Pancreas (tissue), 10 donors: ENCODE measurements at regions not wholly inside any gene's neighbourhood (a gene's known extent, or its start where the extent isn't known, plus 50 kb on each side); places are given as distances from the start of the nearest gene placed in this dataset.
A peak's percentile ranks its signal among the peaks of the same experiment; 100 is the strongest.

Experiments used
- ATAC-seq, 4 donors: fragments of 200-7000 bp; cut with Tn5 transposase; one replicate each; pipeline versions ENCODE4 v1.8.0 to v1.9.1; 2020; ENCODE audit warnings: mild to moderate bottlenecking in 4 of 4, moderate library complexity in 4 of 4
- DNase-seq, 6 donors: peaks; one replicate each; pipeline ENCODE4 v3.0.0-alpha.2; 2020
- FAIRE-seq: peaks from 2 replicates; lab custom pipeline; 2012; peaks lifted over from hg19 to GRCh38; lab: Jason Lieb, UNC
- H3K27ac ChIP-seq, 4 donors: fragments of 200-600 bp; sonication (generic); 1 replicate in 3 of 4; 2 replicates in 1 of 4; pipeline versions ENCODE4 v1.5.0 to v1.8.0; 2020
- H3K27me3 ChIP-seq, 4 donors: fragments of 200-600 bp; one replicate each; pipeline ENCODE4 v1.8.0; 2021
- H3K36me3 ChIP-seq, 3 donors: fragments of 200-600 bp; sonication (generic) in 1 of 3; one replicate each; pipeline versions ENCODE4 v1.5.0 to v1.8.0; 2020 to 2021
- H3K4me1 ChIP-seq, 3 donors: fragments of 200-600 bp; one replicate each; pipeline ENCODE4 v1.8.0; 2021
- H3K4me3 ChIP-seq, 4 donors: fragments of 200-600 bp; sonication (generic) in 2 of 4; one replicate each; pipeline versions ENCODE4 v1.5.0 to v1.8.0; 2020 to 2021
- H3K9me3 ChIP-seq, 4 donors: fragments of 200-600 bp; one replicate each; pipeline ENCODE4 v1.8.0; 2021
- WGBS, 2 donors: extraction: QIAGEN DNeasy Blood & Tissue Kit; methylation state at CpG; one replicate each; pipeline ENCODE4 v1.1.7; 2013; 5-methylcytosine and 5-hydroxymethylcytosine counted together
- intact Hi-C, 3 donors: fragments of 100-400 bp; cut with DNase I; formaldehyde crosslinking; loops; one replicate each; pipeline versions ENCODE4 v1.11.1 to v1.14.2; 2022
- TF ChIP-seq, protein P1 (sequence below), 4 donors: fragments of 200-600 bp; sonication (generic) in 3 of 4; IDR thresholded peaks; one replicate each; pipeline versions ENCODE4 v1.5.0 to v1.8.0; 2021; ENCODE audit warnings: antibody characterized with exemption in 4 of 4
- donor health status: healthy with polysubstance abuse.
- donor health status: DM: no; HTN: no; CAD: no; lungs with moderate emphysema.
- donor health status: DM: no; HTN: no; CAD: no.
- donor health status: control.
- donor health status: control.
- donor health status: Bipolar disorder and iron deficiency.
- donor health status: DM: yes; HTN: yes; CAD: no.
- donor health status: DM: no; HTN: no; CAD: no.
- donor health status: DM: no; HTN: no; CAD: no.
- donor health status: DM: yes; HTN: yes; CAD: no.

DNA sequence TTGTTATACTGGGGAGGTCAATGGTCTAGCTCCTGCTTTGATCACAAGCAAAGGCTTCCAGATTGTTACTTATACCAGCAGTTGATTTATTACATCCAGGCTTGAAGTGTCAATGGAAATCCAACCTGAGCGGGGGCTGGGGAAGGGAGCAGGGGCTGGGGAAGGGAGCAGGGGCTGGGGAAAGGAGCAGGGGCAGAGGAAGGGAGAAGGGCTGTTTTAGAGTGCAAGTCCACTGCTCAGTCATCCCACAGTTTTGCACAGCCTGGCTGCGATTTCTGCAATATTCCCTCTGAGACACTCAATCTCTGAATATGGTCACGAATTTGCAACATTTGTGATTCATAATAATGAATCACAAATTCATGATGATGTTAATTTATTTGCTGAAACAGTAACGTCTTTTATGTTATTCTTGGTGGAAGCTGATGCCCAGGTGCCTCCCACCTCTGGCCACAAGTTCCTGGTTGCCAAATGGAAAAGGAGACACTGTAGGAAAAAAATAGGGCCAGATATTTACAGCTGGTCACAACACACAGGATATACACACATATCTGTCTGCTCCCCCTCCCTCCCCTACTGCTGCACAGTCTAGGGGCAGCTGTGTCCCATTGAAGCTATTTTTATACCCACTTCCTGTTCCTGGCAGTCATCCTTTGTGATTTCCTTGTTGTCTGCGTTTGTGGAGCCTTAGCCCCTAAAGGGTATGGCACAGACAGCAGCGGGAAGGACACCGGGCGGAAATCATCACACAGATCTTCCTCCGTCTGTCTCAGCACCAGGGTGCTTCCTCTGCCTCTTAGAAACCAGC, 325.1 kb downstream of the GADD45G start:
- H3K36me3 ChIP-seq, result no peaks in the 10 kb centered on the region
- ATAC-seq, result peak in 3 of 4 donors; percentile 45 to 52 (median 51)
- no peaks in the 10 kb centered on the region for H3K27me3 ChIP-seq
- H3K27ac ChIP-seq, result no peak overlapping the region
- TF ChIP-seq, protein P1, sequence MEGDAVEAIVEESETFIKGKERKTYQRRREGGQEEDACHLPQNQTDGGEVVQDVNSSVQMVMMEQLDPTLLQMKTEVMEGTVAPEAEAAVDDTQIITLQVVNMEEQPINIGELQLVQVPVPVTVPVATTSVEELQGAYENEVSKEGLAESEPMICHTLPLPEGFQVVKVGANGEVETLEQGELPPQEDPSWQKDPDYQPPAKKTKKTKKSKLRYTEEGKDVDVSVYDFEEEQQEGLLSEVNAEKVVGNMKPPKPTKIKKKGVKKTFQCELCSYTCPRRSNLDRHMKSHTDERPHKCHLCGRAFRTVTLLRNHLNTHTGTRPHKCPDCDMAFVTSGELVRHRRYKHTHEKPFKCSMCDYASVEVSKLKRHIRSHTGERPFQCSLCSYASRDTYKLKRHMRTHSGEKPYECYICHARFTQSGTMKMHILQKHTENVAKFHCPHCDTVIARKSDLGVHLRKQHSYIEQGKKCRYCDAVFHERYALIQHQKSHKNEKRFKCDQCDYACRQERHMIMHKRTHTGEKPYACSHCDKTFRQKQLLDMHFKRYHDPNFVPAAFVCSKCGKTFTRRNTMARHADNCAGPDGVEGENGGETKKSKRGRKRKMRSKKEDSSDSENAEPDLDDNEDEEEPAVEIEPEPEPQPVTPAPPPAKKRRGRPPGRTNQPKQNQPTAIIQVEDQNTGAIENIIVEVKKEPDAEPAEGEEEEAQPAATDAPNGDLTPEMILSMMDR (IDR thresholded peaks at IDR 0.05), result no peak
- no peaks in the 10 kb centered on the region for H3K9me3 ChIP-seq
- DNase-seq, result no peak
- peaks cover 0 to 12% (median 11%) of the 10 kb centered on the region in 3 donors for H3K4me1 ChIP-seq
- H3K4me3 ChIP-seq, result no peak overlapping the region
- no peak for FAIRE-seq
- 67 to 72% methylated on average over 9 of the region's 9 CpGs for WGBS, 2 donors
- intact Hi-C loops, result loop anchor here in 1 of 3 donors (10.0 kb wide), 2 partner anchors 165 to 325 kb away; partner anchors contain the start of gene GADD45G

DNA sequence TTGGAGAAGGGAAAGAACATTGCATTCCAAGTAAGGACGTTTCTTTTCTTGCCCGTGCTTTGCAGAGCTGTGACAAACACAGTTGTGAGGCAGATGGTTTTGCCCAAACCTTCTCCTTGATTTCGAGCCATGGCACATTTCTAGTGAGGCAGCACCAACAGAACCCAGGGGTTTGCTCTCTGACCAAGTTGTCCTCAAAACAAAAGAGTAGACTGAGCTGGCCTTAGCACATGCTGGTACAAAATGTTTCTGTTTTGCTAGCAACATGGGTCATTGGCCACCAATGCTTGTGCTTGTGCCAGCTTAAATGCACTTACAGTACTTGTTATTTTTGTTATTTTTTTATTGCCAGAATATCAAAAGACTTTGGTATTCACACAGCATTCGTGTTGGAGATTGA, 328.8 kb downstream of the GADD45G start:
- Histone ChIP-seq H3K9me3 (no peaks in the 10 kb centered on the region), H3K27ac (no peak overlapping the region), H3K4me1 (no peaks in the 10 kb centered on the region), H3K4me3 (no peak overlapping the region), H3K27me3 (no peaks in the 10 kb centered on the region), H3K36me3 (no peaks in the 10 kb centered on the region)
- 70 to 71% methylated on average over 4 of the region's 4 CpGs for WGBS, 2 donors
- TF ChIP-seq, protein P1 (IDR thresholded peaks at IDR 0.05), result no peak
- DNase-seq (no peak), FAIRE-seq (no peak), ATAC-seq (peak in 1 of 4 donors; percentile 46)
- intact Hi-C loops, result no loop called here

DNA sequence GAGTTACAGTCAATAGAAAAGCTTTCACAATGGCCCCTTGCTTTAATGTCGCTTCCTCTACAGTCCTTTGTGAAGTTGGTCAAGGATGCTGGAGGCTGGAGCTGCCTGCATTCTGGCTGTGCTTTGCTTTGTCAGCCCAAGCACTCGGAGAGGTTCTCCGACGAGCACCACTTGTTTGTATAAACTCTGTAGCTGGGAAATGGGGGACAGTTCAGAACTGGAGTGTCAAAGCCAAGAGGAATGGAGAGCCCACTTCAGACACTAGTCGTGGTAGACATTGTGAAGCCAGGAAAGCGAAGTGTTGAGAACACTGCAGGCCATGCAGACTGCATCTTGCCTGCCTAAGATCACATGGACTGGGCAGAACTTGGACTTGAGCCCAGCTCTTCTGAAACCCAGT, 330.3 kb downstream of the GADD45G start:
- 91 to 92% methylated on average over 6 of the region's 6 CpGs for WGBS, 2 donors
- ATAC-seq (no peak), DNase-seq (no peak), FAIRE-seq (no peak)
- no peak overlapping the region for H3K4me3 ChIP-seq
- intact Hi-C loops, result no loop called here
- TF ChIP-seq, protein P1 (IDR thresholded peaks at IDR 0.05), result no peak
- H3K4me1 ChIP-seq, result peaks cover 0 to 6% (median 0%) of the 10 kb centered on the region in 3 donors
- H3K27ac ChIP-seq, result no peak overlapping the region
- H3K27me3 ChIP-seq, result no peaks in the 10 kb centered on the region
- H3K36me3 ChIP-seq, result no peaks in the 10 kb centered on the region
- no peaks in the 10 kb centered on the region for H3K9me3 ChIP-seq

DNA sequence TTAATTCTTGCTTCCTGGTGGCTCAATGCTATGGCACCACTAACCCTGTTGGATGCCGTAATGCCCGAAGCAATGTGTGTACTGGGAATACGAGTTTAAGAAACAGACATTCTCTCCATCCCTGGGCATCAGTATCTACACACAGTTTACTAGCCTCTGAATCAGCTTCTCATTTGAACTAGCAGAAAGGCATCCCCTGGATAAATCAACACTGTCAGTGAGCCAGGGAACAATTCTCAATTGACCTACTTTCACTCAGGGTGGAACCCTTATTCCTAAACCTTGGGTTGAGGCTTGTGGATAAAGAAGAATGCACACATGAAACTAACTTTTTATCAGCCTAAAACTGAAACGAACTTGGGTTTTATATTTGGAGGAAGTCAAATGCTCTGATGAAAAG, 331.0 kb downstream of the GADD45G start:
- FAIRE-seq (no peak), ATAC-seq (no peak), DNase-seq (no peak)
- 76 to 81% methylated on average over 4 of the region's 4 CpGs for WGBS, 2 donors
- Histone ChIP-seq H3K4me1 (peaks cover 0 to 11% (median 0%) of the 10 kb centered on the region in 3 donors), H3K27ac (no peak overlapping the region), H3K27me3 (no peaks in the 10 kb centered on the region), H3K36me3 (no peaks in the 10 kb centered on the region), H3K4me3 (no peak overlapping the region), H3K9me3 (no peaks in the 10 kb centered on the region)
- intact Hi-C loops, result no loop called here
- TF ChIP-seq, protein P1 (IDR thresholded peaks at IDR 0.05), result no peak

DNA sequence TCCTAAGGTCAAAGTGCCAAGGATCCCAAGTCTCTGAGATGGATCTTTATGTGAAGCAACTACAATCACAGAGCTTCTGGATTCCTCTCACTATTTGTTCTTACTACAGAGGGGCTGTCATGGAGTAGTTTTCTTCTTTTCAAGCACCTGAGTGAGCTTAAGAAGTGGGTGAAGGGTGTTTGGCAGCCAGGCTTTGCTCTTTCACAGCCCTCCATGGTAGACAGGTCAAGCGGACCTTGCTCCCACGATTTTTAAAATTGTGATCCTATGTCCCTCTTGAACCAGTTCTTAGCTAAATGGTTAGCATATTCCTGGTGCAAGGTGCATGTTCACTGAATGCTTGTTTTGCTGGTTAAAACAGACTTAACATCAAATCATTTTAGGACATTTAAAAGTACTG, 332.2 kb downstream of the GADD45G start:
- WGBS, 2 donors, result 89 to 97% methylated on average over 2 of the region's 2 CpGs
- no peak for ATAC-seq
- H3K4me3 ChIP-seq, result no peak overlapping the region
- no peaks in the 10 kb centered on the region for H3K36me3 ChIP-seq
- H3K4me1 ChIP-seq, result peaks cover 0 to 11% (median 0%) of the 10 kb centered on the region in 3 donors
- no peaks in the 10 kb centered on the region for H3K9me3 ChIP-seq
- intact Hi-C loops, result no loop called here
- DNase-seq, result no peak
- TF ChIP-seq, protein P1 (IDR thresholded peaks at IDR 0.05), result no peak
- FAIRE-seq, result no peak
- H3K27ac ChIP-seq, result no peak overlapping the region
- no peaks in the 10 kb centered on the region for H3K27me3 ChIP-seq
